Hepatocyte (in vitro differentiated cells): ENCODE measurements at regions not wholly inside any gene's neighbourhood (a gene's known extent, or its start where the extent isn't known, plus 50 kb on each side); places are given as distances from the start of the nearest gene placed in this dataset.
"Not testable (repeated sequence)": the region's sequence is repeated elsewhere in the genome, so short reads cannot be mapped to it uniquely, and the experiment has no call there.

Experiments
- EZH2 ChIP-seq: fragments of 200-600 bp; sonication (generic); IDR thresholded peaks from 2 replicates; pipeline ENCODE4 v1.6.1; 2016; ENCODE audit warnings: antibody characterized with exemption, mild to moderate bottlenecking, borderline replicate concordance
- TF ChIP-seq, protein P1 (sequence below): fragments of 200-600 bp; sonication (generic); IDR thresholded peaks from 2 replicates; pipeline ENCODE4 v1.5.1; 2016; ENCODE audit warnings: antibody characterized with exemption, mild to moderate bottlenecking; ENCODE audit not compliant: poor library complexity

- TF ChIP-seq, protein P1, sequence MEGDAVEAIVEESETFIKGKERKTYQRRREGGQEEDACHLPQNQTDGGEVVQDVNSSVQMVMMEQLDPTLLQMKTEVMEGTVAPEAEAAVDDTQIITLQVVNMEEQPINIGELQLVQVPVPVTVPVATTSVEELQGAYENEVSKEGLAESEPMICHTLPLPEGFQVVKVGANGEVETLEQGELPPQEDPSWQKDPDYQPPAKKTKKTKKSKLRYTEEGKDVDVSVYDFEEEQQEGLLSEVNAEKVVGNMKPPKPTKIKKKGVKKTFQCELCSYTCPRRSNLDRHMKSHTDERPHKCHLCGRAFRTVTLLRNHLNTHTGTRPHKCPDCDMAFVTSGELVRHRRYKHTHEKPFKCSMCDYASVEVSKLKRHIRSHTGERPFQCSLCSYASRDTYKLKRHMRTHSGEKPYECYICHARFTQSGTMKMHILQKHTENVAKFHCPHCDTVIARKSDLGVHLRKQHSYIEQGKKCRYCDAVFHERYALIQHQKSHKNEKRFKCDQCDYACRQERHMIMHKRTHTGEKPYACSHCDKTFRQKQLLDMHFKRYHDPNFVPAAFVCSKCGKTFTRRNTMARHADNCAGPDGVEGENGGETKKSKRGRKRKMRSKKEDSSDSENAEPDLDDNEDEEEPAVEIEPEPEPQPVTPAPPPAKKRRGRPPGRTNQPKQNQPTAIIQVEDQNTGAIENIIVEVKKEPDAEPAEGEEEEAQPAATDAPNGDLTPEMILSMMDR, result not testable (repeated sequence)
- not testable (repeated sequence) for TF ChIP-seq EZH2
Observed at GRCh38 chr1:206280683-206281082, 77.3 kb downstream of the SRGAP2 start.
